RWPE1 (cell line): ENCODE measurements at regions not wholly inside any gene's neighbourhood (a gene's known extent, or its start where the extent isn't known, plus 50 kb on each side); places are given as distances from the start of the nearest gene placed in this dataset.

Experiments used
- CTCF ChIA-PET: fragments of 350-600 bp; sonication (Branson Sonifier 250); formaldehyde crosslinking; extraction: SDS; loops from one replicate; lab custom pipeline; 2021; lab: Yijun Ruan, JAX
- POLR2A ChIA-PET: fragments of 400-600 bp; formaldehyde crosslinking; extraction: SDS; loops from one replicate; lab custom pipeline; 2020; ENCODE audit warnings: antibody characterized with exemption; ENCODE audit not compliant: low non-redundant PET; lab: Yijun Ruan, JAX
- DNase-seq: peaks from one replicate; pipeline ENCODE4 v3.0.0; 2012; ENCODE audit warnings: low spot score
- H3K27ac ChIP-seq: fragments of 450-650 bp; 2 replicates; pipeline ENCODE4 v1.5.1; 2017
- TF ChIP-seq, protein P1 (sequence below): fragments of 450-650 bp; conservative IDR thresholded peaks from 2 replicates; pipeline ENCODE4 v1.5.1; 2017; ENCODE audit warnings: low read depth, mild to moderate bottlenecking

DNA sequence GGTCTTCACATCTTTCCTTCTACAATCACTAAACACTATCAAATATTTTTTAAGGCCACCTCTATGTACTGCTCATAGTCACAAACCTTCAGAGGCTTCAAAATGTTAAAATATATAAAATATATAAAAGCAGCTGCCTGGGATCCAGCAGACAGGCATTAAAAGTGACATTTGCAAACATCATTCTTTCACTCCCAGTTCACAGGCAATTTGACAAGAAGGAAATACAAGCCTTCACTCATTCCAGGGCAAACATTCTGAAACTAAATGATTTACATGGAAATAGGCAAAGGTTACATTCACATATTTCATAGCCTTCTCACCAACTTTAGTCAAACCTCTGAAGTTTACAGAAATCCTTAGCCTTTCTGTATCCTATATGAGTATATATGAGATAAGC is 266.3 kb downstream of the TBL1XR1 start:
- ChIA-PET POLR2A (no interaction called here), CTCF (no interaction called here)
- no peak for DNase-seq
- H3K27ac ChIP-seq: no peak overlapping the region
- TF ChIP-seq, protein P1, sequence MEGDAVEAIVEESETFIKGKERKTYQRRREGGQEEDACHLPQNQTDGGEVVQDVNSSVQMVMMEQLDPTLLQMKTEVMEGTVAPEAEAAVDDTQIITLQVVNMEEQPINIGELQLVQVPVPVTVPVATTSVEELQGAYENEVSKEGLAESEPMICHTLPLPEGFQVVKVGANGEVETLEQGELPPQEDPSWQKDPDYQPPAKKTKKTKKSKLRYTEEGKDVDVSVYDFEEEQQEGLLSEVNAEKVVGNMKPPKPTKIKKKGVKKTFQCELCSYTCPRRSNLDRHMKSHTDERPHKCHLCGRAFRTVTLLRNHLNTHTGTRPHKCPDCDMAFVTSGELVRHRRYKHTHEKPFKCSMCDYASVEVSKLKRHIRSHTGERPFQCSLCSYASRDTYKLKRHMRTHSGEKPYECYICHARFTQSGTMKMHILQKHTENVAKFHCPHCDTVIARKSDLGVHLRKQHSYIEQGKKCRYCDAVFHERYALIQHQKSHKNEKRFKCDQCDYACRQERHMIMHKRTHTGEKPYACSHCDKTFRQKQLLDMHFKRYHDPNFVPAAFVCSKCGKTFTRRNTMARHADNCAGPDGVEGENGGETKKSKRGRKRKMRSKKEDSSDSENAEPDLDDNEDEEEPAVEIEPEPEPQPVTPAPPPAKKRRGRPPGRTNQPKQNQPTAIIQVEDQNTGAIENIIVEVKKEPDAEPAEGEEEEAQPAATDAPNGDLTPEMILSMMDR: no peak

DNA sequence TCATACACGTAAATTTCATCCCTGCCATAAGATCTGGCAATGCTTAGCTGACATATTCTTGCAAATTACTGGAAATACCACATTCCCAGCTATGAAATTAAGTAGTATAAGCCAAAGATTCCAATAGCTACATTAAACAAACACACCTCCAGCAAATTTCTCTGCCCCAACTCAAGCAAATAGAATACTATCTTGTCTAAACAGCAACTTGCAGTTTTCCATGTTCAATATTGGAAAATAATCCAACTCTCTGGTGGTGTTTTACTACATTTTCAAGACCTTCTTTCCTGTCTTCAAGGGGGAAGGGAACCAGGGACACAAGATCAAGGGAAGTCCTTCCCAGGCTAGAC is 268.7 kb downstream of the TBL1XR1 start:
- ChIA-PET POLR2A (no interaction called here), CTCF (interaction anchor here (0.8 kb wide), 1 partner anchor 330 kb away, joined by 3 read pairs; no protein-coding TSS in a partner anchor)
- no peak for DNase-seq
- TF ChIP-seq, protein P1: no peak
- H3K27ac ChIP-seq: no peak overlapping the region

GRCh38 chr3:176927706-176928581 is 269.3 kb downstream of the TBL1XR1 start:
- DNase-seq: no peak
- POLR2A ChIA-PET: no interaction called here
- TF ChIP-seq, protein P1: no peak
- CTCF ChIA-PET: interaction anchor here (0.8 kb wide), 1 partner anchor 330 kb away, joined by 3 read pairs; no protein-coding TSS in a partner anchor
- no peak overlapping the region for H3K27ac ChIP-seq

- TF ChIP-seq, protein P1: no peak
- ChIA-PET CTCF (no interaction called here), POLR2A (no interaction called here)
- no peak for DNase-seq
- H3K27ac ChIP-seq: no peak overlapping the region
These were observed 270.0 kb downstream of the TBL1XR1 start for GRCh38 chr3:176927280-176927679.

- no peak overlapping the region for H3K27ac ChIP-seq
- TF ChIP-seq, protein P1: no peak
- no peak for DNase-seq
- ChIA-PET CTCF (no interaction called here), POLR2A (no interaction called here)
These were observed 270.6 kb downstream of the TBL1XR1 start for GRCh38 chr3:176926688-176927087.

DNA sequence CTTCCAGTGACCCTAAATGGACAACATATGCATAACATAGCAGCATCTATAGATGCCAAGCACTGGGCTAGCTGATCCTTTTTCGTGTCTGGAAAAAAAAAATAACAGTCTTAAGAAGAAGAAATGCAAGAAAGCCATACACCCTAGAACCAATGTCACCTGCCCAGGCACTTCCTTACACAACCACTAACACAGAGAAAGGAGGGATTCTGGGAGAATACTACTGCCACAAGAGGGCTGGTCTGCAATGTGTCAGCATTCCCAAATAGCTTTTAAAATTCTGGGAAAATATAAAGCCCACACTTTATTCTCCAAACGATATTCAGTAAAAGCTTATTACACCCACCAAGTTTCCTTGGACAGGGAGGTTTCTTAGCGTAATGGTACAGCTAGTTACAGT is 271.2 kb downstream of the TBL1XR1 start:
- CTCF ChIA-PET: no interaction called here
- no peak overlapping the region for H3K27ac ChIP-seq
- POLR2A ChIA-PET: no interaction called here
- TF ChIP-seq, protein P1: no peak
- no peak for DNase-seq
